Fibroblast of lung (primary cell): ENCODE measurements at regions not wholly inside any gene's neighbourhood (a gene's known extent, or its start where the extent isn't known, plus 50 kb on each side); places are given as distances from the start of the nearest gene placed in this dataset.

Experiments used
- CTCF ChIP-seq, 2 donors: IDR thresholded peaks in 1 of 2; conservative IDR thresholded peaks in 1 of 2; 1 replicate in 1 of 2; 2 replicates in 1 of 2; pipeline ENCODE4 v1.5.1; 2011 to 2012; ENCODE audit warnings: low read length in 2 of 2, control low read depth in 1 of 2, inconsistent platforms in 1 of 2, low read depth in 1 of 2, mild to moderate bottlenecking in 1 of 2
- EZH2 ChIP-seq: IDR thresholded peaks from 2 replicates; pipeline ENCODE4 v1.5.1; 2012; ENCODE audit warnings: low read length, control low read depth, mild to moderate bottlenecking; ENCODE audit errors: missing control alignments

- TF ChIP-seq EZH2 (no peak), CTCF (conservative IDR thresholded peaks at IDR 0.05 in 1 of 2, IDR thresholded peaks at IDR 0.05 in 1 of 2; ENCODE audit: low read depth in 1 of 2, low read length in 2 of 2) (no peak)
Observed at GRCh38 chr9:115615821-115616665, 498.1 kb upstream of the TNC start.
